ENCODE measurements at regions not wholly inside any gene's neighbourhood (a gene's known extent, or its start where the extent isn't known, plus 50 kb on each side); places are given as distances from the start of the nearest gene placed in this dataset.

DNA sequence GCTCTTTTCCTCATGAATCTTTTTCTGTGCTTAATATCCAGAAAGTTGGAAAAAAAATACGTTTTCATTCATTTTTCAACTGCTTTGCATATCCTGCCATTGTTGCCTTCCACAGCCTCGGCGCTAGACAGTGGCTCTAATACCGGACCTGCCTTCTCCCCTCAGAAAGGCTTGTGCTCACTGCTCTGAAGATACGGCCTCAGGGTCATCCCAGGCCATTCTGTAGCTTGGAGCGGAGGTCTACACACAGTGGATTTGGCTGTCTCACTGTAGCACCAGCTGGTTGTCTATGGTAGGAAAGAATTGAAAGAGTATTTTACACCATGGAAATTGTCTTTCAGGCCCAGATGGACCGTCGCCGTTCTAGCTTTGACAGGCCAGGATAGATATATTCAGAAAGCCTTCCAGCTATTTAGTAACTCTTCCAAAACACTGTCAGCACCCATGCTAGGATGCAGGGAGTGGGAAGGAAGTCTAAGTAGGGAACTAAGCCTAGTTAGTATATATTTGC lies 242.0 kb downstream of the TMEM182 start:
- no peaks in the 10 kb centered on the region for H3K79me2 ChIP-seq (ENCODE audit: low read length)
- H3K4me1 ChIP-seq (ENCODE audit: low read length), result peaks cover 27% of the 10 kb centered on the region
- H2AFZ ChIP-seq (ENCODE audit: low read depth, low read length), result no peak overlapping the region
- H3K4me3 ChIP-seq (ENCODE audit: low read length), result no peak overlapping the region
- H3K9ac ChIP-seq (ENCODE audit: low read length), result no peak overlapping the region
- no peaks in the 10 kb centered on the region for H3K36me3 ChIP-seq (replicated peaks; ENCODE audit: low read depth, low read length)
- no peak overlapping the region for H3K4me2 ChIP-seq (ENCODE audit: low read length)
- peaks cover 17% of the 10 kb centered on the region; the same call in 1 of the 2 replicates for H3K27me3 ChIP-seq (ENCODE audit: low read depth, low read length)
- H3K27ac ChIP-seq (ENCODE audit: low read length), result no peak overlapping the region
- H3K9me3 ChIP-seq (ENCODE audit: insufficient read depth, low read length), result no peaks in the 10 kb centered on the region
- H4K20me1 ChIP-seq (ENCODE audit: insufficient read depth, low read length), result no peaks in the 10 kb centered on the region
- TF ChIP-seq CTCF (IDR thresholded peaks at IDR 0.05; ENCODE audit: low read depth, low read length) (no peak), EZH2phosphoT487 (IDR thresholded peaks at IDR 0.05; ENCODE audit: low read depth) (no peak)

GRCh38 chr2:103004426-103004942 lies 242.7 kb downstream of the TMEM182 start:
- no peak overlapping the region for H3K4me2 ChIP-seq (ENCODE audit: low read length)
- H4K20me1 ChIP-seq (ENCODE audit: insufficient read depth, low read length), result no peaks in the 10 kb centered on the region
- no peak overlapping the region for H2AFZ ChIP-seq (ENCODE audit: low read depth, low read length)
- H3K4me3 ChIP-seq (ENCODE audit: low read length), result no peak overlapping the region
- H3K4me1 ChIP-seq (ENCODE audit: low read length), result peaks cover 21% of the 10 kb centered on the region
- H3K79me2 ChIP-seq (ENCODE audit: low read length), result no peaks in the 10 kb centered on the region
- TF ChIP-seq CTCF (IDR thresholded peaks at IDR 0.05; ENCODE audit: low read depth, low read length) (no peak), EZH2phosphoT487 (IDR thresholded peaks at IDR 0.05; ENCODE audit: low read depth) (no peak)
- no peak overlapping the region for H3K9ac ChIP-seq (ENCODE audit: low read length)
- H3K27me3 ChIP-seq (ENCODE audit: low read depth, low read length), result peaks cover 13% of the 10 kb centered on the region; the same call in 1 of the 2 replicates
- H3K9me3 ChIP-seq (ENCODE audit: insufficient read depth, low read length), result no peaks in the 10 kb centered on the region
- H3K36me3 ChIP-seq (replicated peaks; ENCODE audit: low read depth, low read length), result no peaks in the 10 kb centered on the region
- no peak overlapping the region for H3K27ac ChIP-seq (ENCODE audit: low read length)

- Histone ChIP-seq H2AFZ (ENCODE audit: low read depth, low read length) (no peak overlapping the region), H3K9ac (ENCODE audit: low read length) (no peak overlapping the region), H3K9me3 (ENCODE audit: insufficient read depth, low read length) (no peaks in the 10 kb centered on the region), H4K20me1 (ENCODE audit: insufficient read depth, low read length) (no peaks in the 10 kb centered on the region), H3K79me2 (ENCODE audit: low read length) (no peaks in the 10 kb centered on the region), H3K27me3 (ENCODE audit: low read depth, low read length) (peaks cover 13% of the 10 kb centered on the region; the same call in 1 of the 2 replicates), H3K27ac (ENCODE audit: low read length) (no peak overlapping the region), H3K36me3 (replicated peaks; ENCODE audit: low read depth, low read length) (no peaks in the 10 kb centered on the region), H3K4me1 (ENCODE audit: low read length) (peaks cover 12% of the 10 kb centered on the region), H3K4me3 (ENCODE audit: low read length) (no peak overlapping the region), H3K4me2 (ENCODE audit: low read length) (no peak overlapping the region)
- no peak for TF ChIP-seq EZH2phosphoT487 (IDR thresholded peaks at IDR 0.05; ENCODE audit: low read depth)
- TF ChIP-seq CTCF (IDR thresholded peaks at IDR 0.05; ENCODE audit: low read depth, low read length), result no peak
Measured at GRCh38 chr2:103005393-103005792, 243.6 kb downstream of the TMEM182 start.

DNA sequence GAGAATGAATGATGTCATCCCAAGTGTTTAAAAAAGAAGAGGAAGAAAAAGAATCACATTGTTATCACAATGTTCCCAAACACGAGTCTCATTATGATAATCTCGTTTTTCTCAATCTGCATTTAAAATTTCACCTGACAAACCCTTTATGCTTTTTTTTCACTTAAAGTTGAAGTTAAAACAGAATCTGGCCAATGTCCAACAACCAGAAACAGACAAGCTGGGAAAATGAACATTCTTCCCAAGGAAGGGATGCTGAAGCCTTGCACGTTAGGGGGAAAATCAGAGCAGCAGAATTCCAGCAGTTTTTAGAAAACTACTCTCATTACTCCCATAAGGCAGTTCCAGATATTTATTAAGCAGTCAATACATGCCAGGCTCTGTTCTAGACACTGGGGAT lies 245.3 kb downstream of the TMEM182 start:
- Histone ChIP-seq H3K27ac (ENCODE audit: low read length) (no peak overlapping the region), H3K27me3 (ENCODE audit: low read depth, low read length) (peaks cover 5% of the 10 kb centered on the region), H3K79me2 (ENCODE audit: low read length) (no peaks in the 10 kb centered on the region), H4K20me1 (ENCODE audit: insufficient read depth, low read length) (no peaks in the 10 kb centered on the region), H2AFZ (ENCODE audit: low read depth, low read length) (no peak overlapping the region), H3K9ac (ENCODE audit: low read length) (no peak overlapping the region), H3K4me1 (ENCODE audit: low read length) (peaks cover 8% of the 10 kb centered on the region; the same call in 1 of the 2 replicates), H3K4me3 (ENCODE audit: low read length) (no peak overlapping the region), H3K4me2 (ENCODE audit: low read length) (no peak overlapping the region), H3K9me3 (ENCODE audit: insufficient read depth, low read length) (no peaks in the 10 kb centered on the region), H3K36me3 (replicated peaks; ENCODE audit: low read depth, low read length) (no peaks in the 10 kb centered on the region)
- TF ChIP-seq EZH2phosphoT487 (IDR thresholded peaks at IDR 0.05; ENCODE audit: low read depth), result no peak
- TF ChIP-seq CTCF (IDR thresholded peaks at IDR 0.05; ENCODE audit: low read depth, low read length), result no peak
